ENCODE measurements at regions not wholly inside any gene's neighbourhood (a gene's known extent, or its start where the extent isn't known, plus 50 kb on each side); places are given as distances from the start of the nearest gene placed in this dataset.
A peak's percentile ranks its signal among the peaks of the same experiment; 100 is the strongest.

DNA sequence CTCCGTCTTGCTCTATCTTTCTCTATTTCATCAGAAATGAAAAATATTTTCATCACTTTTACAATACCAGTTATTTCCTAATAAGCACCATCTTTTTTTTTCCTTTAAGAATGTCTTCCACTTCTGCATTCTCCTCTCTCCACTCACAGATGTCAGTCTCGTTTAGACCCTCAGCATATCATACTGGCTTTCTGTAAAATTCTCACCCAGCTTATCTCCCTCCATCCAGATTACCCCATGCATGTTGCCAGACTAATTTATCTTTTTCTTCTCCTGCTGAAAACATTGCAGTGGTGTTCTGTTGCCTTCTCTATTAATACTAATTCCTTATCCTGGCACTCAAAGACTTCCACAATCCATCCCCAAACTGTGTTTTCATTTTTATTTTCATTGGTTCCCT, 513.8 kb upstream of the KLF12 start:
- no peak for DNase-seq

DNA sequence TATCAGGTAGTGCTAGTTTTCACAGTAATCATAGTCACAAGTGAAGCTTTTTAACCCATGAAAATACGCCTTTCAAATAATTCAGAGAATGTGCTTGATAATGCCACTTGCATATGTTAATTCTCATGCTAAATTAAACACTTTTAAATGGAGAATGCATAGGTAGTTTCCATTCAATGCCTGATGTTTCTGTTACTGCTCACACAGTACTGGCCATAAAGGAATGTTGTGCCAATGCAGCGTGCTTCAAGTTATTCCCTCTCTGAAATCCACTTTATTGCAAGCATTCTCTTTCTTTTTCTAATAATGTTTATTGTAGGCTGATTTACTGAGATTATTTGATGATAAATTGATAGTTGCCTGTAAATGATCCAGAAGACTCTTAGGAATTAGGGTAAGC, 513.0 kb upstream of the KLF12 start:
- DNase-seq: no peak

GRCh38 chr13:74646091-74646490, 511.9 kb upstream of the KLF12 start:
- no peak for DNase-seq

DNA sequence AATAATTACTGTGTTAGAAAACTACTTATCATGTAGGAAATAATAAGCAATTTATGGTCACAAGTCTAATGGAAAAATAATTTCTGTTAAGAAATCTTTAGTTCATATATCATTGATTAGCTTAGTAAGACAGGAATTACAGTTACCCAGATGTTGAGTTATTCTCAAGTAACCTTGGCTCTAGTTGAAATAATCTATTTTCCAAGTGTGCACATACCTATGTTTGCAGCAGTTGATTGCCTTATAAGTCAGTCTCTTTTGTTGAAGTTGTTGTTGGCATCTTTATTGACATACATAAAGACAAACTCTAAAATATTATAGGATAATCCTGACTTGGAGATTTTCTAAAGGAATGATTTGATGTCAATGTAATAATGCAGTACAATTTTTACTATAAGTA, 511.4 kb upstream of the KLF12 start:
- no peak for DNase-seq

DNA sequence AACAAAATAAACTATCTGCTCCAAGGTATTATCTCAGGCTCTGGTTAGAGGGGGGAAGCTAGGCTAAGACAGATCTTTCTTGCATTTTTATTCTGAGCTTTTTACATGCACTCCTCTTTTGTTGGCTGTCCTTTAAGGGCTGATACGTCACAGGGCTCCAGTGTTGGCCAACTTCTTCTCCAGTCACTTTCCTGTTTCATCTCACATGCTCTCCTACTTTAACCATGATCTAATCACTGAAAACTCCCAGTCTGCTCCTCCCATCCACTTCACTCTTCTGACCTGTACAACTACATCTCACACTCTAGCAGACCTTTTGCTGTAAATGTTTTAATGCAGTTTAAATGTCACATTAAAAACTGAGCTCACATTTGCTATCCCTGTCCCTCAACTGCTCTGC, 510.0 kb upstream of the KLF12 start:
- DNase-seq: no peak

DNA sequence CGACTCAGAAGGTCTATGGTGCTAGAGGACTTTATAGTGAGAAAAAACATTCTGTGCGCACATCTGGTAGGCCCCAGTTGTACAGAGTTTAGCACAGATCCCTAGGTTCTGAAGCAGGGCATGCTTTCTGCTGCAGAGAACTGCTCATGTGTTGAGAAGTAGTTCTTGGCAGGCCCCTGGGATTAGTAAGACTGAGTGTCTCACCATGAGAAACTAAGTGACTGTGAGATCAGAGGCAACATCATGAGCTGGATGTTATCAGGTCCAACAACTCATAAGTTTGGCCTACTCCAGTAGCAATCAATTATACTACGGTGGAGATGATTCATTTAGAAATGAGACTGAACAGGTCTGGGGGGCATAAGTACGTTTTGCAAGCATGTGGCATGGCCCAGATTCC, 507.4 kb upstream of the KLF12 start:
- DNase-seq: no peak

DNA sequence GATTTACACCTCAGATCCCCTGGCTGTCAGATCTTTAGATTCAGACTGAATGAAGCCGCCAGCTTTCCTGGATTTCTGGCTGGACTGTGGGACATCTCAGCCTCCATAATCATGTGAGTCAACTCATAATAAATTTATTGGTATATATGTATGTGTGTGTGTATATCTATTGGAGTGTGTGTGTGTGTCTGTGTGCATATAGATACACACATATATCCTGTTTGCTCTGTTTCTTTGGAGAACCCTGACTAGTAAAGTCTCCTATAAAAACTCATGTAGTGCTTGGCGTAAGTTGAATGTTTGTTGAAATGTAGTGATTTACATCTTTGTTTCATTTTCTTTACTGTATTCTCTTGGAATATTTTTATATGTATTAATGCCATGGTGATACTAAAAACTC, 499.5 kb upstream of the KLF12 start:
- no peak for DNase-seq

DNA sequence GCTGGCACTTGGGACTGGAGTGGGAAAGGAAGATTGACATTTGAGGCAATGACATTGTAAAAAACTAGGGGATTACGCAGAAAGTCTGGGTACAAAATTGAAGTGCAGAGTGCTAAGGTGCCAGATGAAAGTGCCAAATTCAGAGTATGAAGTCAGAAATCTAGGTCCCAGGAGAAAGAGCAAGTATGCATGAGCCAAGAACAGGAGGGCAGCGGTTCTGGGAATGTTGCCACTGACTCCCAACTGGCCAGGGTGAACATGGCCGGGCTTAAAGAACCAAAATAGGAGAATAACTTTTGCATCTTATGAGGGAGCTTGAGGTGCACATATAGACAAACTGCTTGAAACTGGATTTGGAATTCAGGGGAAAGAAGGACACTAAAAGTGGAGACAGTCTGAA, 495.8 kb upstream of the KLF12 start:
- no peak for DNase-seq

DNA sequence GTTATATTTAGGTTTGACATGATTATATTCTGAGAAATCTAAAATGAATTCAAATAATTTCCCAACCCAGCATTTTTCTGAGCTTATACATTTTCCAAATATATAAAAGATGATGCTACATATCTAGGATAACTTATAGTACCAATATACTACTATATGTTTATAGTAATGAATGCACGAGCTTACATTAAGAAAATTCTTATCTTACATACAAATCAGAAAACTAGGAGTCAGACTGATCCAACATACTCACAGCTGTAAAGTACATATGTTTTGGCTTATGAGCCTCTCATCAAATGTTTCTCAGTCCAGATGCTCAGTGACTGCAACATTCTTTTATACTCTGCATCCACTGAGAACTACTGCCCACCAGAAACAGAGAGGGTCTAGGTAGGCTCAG, 491.3 kb upstream of the KLF12 start:
- DNase-seq: no peak

DNA sequence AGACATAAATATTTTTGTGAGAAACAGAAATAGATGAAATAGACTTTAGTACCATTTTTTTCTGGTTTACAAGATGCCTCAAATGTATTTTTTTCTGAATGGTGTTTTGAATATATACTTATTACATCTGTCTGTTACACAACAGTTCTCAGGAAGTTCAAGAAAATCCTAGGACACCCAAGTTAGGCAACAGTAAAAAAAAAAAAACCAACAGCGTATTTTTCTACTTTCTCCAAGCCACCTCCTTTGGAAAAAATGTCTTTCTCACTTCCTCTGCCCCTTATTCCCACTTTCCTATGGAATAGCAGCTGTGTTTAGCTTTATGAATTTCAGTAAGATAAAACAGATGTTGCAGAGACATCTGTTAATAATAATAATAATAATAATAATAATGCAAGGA, 489.6 kb upstream of the KLF12 start:
- no peak for DNase-seq

GRCh38 chr13:74622284-74622683, 488.1 kb upstream of the KLF12 start:
- no peak for DNase-seq

DNA sequence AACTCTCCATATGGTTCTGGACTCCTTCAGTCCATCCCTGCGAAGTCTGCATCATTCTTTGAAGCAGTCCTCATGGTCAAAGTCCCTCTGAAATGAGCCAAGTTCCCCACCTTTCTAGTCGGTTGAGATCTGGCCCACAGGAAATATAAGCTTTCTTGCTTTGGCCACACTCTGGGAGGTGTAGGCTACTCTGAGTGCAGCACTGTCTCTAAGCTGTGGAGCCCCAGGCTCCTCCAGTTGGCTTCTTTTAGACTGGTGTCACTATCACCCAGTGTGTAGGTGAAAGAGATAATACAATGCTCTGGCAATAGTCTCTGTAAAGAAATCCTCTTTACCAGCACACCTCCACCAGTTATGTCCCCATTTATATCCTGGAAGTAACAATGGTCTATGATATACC, 486.5 kb upstream of the KLF12 start:
- DNase-seq: no peak

DNA sequence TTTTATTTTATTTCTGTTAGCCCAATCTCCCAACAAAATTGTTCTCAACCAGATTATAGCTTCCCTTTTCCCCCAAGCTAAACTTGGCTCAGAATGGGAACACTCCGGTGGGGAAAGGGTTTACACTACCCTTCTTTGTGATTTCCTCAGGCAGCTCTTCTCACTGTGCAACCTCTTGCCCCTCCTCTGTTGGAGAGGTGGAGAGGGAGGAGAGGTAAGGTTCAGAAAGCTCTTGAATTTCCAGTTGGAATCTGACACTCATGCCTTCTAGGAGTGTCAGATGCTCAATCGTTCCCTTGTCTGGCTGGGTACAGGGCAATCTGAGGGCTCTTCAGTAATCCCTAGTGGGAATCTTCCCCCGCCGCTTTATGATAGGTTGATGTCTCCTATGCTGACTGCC, 486.1 kb upstream of the KLF12 start:
- no peak for DNase-seq

DNA sequence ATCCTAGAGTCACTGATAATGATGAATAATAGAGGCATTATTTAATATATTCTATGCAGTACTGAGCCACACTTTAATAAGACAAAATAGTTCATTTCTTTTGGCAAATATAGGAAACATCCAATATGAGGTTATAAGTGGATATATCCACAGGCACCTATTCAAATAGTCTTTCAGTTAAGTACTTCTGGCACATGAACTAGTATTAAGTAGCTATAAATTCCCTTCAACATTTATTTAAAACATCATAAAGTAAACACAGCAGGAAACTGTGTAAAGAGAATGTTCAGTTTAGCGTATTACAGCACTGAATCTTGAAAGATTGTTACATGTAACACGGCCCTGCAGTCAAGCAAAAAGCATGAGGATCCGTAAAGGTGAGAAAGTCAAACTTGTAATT, 463.3 kb upstream of the KLF12 start:
- no peak for DNase-seq

DNA sequence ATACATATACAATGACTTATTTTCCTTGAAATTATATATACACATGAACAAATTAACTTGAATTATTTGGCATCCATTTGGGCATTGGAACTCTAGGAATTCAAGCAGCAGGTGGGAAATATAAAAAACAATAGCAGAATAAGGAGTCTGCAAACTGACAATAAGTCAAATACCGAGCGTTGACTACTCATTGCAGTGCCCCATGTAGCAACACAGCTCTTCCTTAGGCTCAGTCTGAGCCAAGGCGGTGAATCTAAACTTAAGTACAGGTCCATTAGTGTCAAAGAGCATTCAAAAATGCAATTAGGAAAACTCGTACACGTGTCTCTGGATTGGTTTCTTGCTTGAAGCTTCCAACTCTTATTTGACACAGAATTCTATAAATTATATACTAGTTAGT, 462.5 kb upstream of the KLF12 start:
- DNase-seq: no peak

DNA sequence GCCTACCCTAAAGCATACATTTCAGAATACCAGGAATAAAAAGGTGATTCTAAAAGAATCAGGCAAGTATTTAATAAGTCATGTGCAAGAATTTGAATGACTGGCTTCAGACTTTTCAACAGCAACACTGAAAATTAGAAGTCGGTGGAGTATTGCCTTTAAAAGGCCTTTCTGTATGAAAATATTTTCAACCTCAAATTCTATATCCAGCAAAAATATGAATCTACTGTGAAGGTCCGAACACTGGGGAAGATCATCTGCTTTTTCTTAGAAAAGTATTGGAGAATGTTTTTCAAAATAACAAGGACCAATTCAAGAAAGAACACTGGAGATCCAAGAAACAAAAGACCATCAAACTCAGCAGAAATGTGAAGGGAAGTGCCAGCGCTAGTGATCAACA, 459.5 kb upstream of the KLF12 start:
- DNase-seq: no peak

DNA sequence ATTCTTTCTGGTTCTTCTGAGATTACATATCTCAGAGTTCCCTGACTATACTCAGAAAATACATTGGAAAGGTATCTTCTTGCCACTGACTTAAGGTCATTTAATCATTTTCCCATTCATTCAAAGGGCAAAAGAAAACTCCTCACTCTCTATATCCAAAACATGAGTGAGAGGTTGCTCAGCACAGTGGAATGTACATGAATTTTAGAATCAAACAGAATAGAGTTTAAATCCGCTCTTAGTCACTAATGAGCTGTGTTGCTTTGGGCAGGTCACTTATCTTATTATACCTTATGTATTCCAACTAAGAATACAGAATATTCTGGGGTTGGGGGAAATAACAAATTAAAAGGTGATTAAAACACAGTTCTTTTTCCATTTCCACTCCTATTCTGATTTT, 452.6 kb upstream of the KLF12 start:
- DNase-seq: no peak

GRCh38 chr13:74576420-74576819, 442.2 kb upstream of the KLF12 start:
- DNase-seq: no peak

GRCh38 chr13:74575729-74576125, 441.5 kb upstream of the KLF12 start:
- DNase-seq: peak; percentile 77

DNA sequence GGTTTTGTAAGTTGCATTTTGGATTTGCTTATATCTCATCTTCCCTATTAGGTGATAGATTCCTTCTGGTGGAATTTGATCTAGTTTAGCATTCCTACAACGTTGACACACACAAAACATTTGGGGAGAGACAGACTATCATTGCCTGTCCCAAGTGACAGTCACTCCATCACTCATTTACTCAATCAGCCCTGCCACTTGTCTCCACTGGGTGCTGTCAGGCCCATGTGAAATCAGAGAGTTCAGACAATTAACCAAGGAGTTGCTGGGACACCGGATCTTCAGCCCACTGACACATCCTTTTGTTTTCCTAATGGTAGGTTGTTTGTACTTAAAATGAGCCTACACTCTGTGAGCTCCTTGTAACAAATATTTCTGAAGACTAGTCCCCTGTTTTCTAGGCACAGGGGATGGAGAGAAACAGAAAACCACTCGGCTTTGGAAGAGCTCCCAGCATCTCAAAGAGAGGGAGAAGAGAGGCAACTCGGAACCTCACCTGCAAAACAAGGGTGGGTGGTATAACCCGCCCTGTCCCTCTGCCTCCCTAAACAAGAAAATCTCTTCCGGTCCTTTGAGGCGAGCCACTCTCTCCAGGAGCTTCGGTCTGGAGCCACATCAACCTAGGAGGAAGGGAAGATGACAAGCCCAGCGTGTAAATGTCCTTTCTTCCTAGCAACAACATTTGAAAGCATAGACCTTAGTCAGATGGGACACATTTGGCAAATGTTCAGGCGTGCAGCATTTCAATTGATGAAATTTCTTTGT, 440.9 kb upstream of the KLF12 start:
- DNase-seq: no peak

DNA sequence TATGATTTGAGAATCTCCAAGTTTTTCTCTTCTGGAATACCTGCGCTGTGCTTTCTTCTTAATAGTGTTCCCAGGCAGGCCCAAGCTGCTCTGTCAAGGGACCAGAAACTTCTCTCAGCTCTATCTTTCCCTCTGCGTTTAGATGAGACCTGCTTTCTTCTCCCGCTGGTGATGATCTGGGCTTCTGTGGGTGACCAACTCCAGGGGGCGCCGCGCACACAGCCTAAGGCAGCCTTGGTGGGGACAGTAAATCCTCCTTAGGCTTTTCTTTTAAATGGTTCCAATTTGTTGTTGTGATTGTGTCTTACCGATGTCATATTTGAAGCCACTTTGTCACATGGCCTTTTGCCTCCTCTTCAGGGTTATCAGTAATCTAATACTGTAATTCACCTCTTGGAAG, 439.4 kb upstream of the KLF12 start:
- DNase-seq: no peak

- no peak for DNase-seq
Observed at GRCh38 chr13:74571811-74572210, 437.6 kb upstream of the KLF12 start.

DNA sequence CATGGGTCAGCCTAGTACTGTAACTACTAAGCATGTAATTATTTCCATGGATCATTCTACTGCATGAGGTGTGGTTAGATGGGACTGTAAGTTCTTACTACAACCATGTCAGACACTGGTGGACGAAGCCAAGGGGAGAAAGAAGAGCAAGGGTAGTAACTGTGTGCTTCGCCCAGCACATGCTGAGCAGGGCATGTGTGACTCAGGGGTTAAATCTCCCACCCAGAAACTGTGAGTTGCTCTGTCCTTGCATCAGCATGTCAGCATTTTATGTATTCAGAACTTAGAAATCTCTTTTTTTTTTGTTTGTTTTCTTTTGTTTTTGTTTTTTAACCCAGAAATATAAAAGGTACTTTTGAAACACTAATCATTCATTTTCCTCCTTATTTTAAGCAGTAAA, 436.6 kb upstream of the KLF12 start:
- DNase-seq: no peak

DNA sequence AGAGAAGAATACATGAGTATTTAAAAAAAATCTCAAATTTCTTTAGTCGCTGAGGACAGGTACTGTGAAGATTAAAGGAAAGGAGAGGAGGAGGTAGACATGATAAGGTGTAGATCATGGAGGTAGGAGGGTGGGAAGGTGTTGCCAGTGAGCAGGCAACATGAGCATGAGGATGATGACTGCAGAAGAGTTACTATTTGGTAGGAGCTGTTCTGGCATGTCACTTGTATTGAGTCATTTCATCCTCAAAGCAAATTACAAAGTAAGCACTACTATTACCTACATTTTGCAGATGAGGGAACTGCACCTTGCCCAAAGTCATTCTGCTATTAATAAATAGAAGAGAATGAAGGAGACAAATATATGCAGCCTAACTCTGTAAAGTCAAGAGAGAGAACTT, 435.8 kb upstream of the KLF12 start:
- no peak for DNase-seq

DNA sequence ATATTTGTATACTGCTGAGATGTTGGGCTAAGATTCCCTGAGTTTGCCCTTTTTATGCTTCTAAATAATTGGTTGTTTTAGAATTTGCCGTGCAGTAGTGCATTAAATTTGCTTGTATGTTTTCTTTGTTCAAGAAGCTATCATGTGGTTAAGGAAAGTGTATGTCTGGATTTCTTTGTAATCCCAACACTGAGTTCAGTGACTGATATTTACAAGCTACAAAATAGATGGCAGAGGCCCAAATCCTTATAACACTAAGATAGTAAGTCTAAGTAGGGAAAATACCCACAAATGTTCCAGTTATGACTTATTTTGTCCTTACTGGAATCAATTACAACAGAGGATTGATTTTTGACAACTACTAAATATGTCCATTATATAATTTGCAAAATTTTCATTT, 435.0 kb upstream of the KLF12 start:
- no peak for DNase-seq

All from right kidney (tissue), 1 donor.